ENCODE measurements at regions not wholly inside any gene's neighbourhood (a gene's known extent, or its start where the extent isn't known, plus 50 kb on each side); places are given as distances from the start of the nearest gene placed in this dataset.

DNA sequence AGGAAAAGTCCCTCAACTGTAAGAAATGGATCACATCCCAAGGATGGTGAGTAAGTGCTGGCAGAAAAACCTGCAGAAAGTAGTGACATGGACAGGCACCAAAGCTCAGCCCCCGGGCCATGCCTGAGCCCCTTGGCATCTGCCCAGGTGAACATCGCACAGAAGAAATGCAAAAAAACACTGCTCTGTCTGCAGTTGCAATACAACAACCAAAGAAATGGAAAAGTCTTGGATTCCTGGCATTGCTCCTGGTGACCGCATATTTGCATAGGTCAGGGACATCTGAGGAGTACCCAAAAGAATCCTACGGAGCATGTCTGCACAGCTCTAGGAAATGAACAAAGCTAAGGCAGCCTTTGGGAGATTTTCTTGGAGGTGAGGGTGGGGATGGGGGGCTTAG, 63.1 kb upstream of the PTPRT start:
- DNase-seq (ENCODE audit: low spot score), result no peak
- no peak for ATAC-seq
- Mint-ChIP-seq H3K4me1 (peaks cover 7% of the 10 kb centered on the region), H3K4me3 (no peak overlapping the region), H3K27ac (no peak overlapping the region), H3K9me3 (peaks cover 4% of the 10 kb centered on the region; the same call in 1 of the 2 replicates), H3K36me3 (no peaks in the 10 kb centered on the region), H3K27me3 (ENCODE audit: low read depth) (no peaks in the 10 kb centered on the region)
- TF ChIP-seq FOXP1 (CRISPR knock-in tag; IDR thresholded peaks at IDR 0.05; ENCODE audit: borderline replicate concordance), result no peak
- POLR2A ChIA-PET, result no interaction called here
- CTCF ChIA-PET, result no interaction called here

DNA sequence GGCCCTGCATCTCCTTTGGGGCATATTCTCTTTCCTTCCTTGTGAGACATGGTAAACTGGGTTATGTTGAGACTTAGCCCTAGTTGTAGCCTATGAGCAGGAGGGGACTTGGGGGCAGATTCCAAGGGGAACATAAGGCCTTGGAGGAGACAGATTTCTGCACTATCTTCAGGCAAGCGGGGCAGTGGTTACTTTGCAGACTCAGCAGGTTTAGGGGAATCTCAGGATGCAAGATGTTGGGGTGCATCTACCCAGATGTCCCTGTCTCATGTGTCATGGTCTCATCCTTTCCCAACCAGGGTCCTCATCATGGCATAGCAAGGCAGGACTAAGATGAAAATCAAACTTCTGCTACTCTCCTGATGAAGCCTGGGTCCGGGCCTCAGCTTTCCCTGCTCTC, 58.6 kb upstream of the PTPRT start:
- Mint-ChIP-seq H3K36me3 (no peaks in the 10 kb centered on the region), H3K4me3 (no peak overlapping the region), H3K27ac (no peak overlapping the region), H3K27me3 (ENCODE audit: low read depth) (peaks cover 3% of the 10 kb centered on the region; the same call in 1 of the 2 replicates), H3K9me3 (no peaks in the 10 kb centered on the region), H3K4me1 (peaks cover 10% of the 10 kb centered on the region)
- ChIA-PET CTCF (no interaction called here), POLR2A (no interaction called here)
- DNase-seq (ENCODE audit: low spot score) (no peak), ATAC-seq (no peak)
- TF ChIP-seq, protein P1, sequence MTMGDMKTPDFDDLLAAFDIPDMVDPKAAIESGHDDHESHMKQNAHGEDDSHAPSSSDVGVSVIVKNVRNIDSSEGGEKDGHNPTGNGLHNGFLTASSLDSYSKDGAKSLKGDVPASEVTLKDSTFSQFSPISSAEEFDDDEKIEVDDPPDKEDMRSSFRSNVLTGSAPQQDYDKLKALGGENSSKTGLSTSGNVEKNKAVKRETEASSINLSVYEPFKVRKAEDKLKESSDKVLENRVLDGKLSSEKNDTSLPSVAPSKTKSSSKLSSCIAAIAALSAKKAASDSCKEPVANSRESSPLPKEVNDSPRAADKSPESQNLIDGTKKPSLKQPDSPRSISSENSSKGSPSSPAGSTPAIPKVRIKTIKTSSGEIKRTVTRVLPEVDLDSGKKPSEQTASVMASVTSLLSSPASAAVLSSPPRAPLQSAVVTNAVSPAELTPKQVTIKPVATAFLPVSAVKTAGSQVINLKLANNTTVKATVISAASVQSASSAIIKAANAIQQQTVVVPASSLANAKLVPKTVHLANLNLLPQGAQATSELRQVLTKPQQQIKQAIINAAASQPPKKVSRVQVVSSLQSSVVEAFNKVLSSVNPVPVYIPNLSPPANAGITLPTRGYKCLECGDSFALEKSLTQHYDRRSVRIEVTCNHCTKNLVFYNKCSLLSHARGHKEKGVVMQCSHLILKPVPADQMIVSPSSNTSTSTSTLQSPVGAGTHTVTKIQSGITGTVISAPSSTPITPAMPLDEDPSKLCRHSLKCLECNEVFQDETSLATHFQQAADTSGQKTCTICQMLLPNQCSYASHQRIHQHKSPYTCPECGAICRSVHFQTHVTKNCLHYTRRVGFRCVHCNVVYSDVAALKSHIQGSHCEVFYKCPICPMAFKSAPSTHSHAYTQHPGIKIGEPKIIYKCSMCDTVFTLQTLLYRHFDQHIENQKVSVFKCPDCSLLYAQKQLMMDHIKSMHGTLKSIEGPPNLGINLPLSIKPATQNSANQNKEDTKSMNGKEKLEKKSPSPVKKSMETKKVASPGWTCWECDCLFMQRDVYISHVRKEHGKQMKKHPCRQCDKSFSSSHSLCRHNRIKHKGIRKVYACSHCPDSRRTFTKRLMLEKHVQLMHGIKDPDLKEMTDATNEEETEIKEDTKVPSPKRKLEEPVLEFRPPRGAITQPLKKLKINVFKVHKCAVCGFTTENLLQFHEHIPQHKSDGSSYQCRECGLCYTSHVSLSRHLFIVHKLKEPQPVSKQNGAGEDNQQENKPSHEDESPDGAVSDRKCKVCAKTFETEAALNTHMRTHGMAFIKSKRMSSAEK (CRISPR knock-in tag; IDR thresholded peaks at IDR 0.05; ENCODE audit: borderline replicate concordance), result no peak
- TF ChIP-seq CBFB (CRISPR knock-in tag; IDR thresholded peaks at IDR 0.05; ENCODE audit: low read depth) (no peak), ZNF232 (CRISPR knock-in tag; IDR thresholded peaks at IDR 0.05) (no peak), ATF1 (CRISPR knock-in tag; IDR thresholded peaks at IDR 0.05) (no peak), GTF2I (CRISPR knock-in tag; conservative IDR thresholded peaks at IDR 0.05) (no peak), ZNF317 (CRISPR knock-in tag; IDR thresholded peaks at IDR 0.05; ENCODE audit: borderline replicate concordance, low read depth) (no peak), FOXP1 (CRISPR knock-in tag; IDR thresholded peaks at IDR 0.05; ENCODE audit: borderline replicate concordance) (no peak), GABPB1 (CRISPR knock-in tag; IDR thresholded peaks at IDR 0.05) (no peak), ZNF416 (CRISPR knock-in tag; IDR thresholded peaks at IDR 0.05) (no peak), KAT7 (CRISPR knock-in tag; IDR thresholded peaks at IDR 0.05; ENCODE audit: borderline replicate concordance) (no peak), SMAD3 (CRISPR knock-in tag; IDR thresholded peaks at IDR 0.05; ENCODE audit: borderline replicate concordance) (no peak), ZNF219 (CRISPR knock-in tag; IDR thresholded peaks at IDR 0.05; ENCODE audit: borderline replicate concordance) (no peak), ZNF671 (CRISPR knock-in tag; IDR thresholded peaks at IDR 0.05) (no peak), SMAD4 (CRISPR knock-in tag; IDR thresholded peaks at IDR 0.05) (no peak), RELA (CRISPR knock-in tag; IDR thresholded peaks at IDR 0.05; ENCODE audit: borderline replicate concordance) (no peak)
- TF ChIP-seq, protein P2, sequence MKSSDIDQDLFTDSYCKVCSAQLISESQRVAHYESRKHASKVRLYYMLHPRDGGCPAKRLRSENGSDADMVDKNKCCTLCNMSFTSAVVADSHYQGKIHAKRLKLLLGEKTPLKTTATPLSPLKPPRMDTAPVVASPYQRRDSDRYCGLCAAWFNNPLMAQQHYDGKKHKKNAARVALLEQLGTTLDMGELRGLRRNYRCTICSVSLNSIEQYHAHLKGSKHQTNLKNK (CRISPR knock-in tag; IDR thresholded peaks at IDR 0.05), result no peak
- TF ChIP-seq, protein P3, sequence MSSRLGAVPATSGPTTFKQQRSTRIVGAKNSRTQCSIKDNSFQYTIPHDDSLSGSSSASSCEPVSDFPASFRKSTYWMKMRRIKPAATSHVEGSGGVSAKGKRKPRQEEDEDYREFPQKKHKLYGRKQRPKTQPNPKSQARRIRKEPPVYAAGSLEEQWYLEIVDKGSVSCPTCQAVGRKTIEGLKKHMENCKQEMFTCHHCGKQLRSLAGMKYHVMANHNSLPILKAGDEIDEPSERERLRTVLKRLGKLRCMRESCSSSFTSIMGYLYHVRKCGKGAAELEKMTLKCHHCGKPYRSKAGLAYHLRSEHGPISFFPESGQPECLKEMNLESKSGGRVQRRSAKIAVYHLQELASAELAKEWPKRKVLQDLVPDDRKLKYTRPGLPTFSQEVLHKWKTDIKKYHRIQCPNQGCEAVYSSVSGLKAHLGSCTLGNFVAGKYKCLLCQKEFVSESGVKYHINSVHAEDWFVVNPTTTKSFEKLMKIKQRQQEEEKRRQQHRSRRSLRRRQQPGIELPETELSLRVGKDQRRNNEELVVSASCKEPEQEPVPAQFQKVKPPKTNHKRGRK (CRISPR knock-in tag; IDR thresholded peaks at IDR 0.05; ENCODE audit: borderline replicate concordance), result no peak
- TF ChIP-seq, protein P4, sequence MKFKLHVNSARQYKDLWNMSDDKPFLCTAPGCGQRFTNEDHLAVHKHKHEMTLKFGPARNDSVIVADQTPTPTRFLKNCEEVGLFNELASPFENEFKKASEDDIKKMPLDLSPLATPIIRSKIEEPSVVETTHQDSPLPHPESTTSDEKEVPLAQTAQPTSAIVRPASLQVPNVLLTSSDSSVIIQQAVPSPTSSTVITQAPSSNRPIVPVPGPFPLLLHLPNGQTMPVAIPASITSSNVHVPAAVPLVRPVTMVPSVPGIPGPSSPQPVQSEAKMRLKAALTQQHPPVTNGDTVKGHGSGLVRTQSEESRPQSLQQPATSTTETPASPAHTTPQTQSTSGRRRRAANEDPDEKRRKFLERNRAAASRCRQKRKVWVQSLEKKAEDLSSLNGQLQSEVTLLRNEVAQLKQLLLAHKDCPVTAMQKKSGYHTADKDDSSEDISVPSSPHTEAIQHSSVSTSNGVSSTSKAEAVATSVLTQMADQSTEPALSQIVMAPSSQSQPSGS (CRISPR knock-in tag; IDR thresholded peaks at IDR 0.05; ENCODE audit: borderline replicate concordance, low read depth), result no peak

Data from WTC11 (cell line).